HS-5 (cell line): ENCODE measurements at regions not wholly inside any gene's neighbourhood (a gene's known extent, or its start where the extent isn't known, plus 50 kb on each side); places are given as distances from the start of the nearest gene placed in this dataset.
"Not testable (repeated sequence)": the region's sequence is repeated elsewhere in the genome, so short reads cannot be mapped to it uniquely, and the experiment has no call there.

Experiments used
- DNase-seq: peaks from one replicate; pipeline ENCODE4 v3.0.0-alpha.2; 2012; ENCODE audit warnings: low read depth

DNA sequence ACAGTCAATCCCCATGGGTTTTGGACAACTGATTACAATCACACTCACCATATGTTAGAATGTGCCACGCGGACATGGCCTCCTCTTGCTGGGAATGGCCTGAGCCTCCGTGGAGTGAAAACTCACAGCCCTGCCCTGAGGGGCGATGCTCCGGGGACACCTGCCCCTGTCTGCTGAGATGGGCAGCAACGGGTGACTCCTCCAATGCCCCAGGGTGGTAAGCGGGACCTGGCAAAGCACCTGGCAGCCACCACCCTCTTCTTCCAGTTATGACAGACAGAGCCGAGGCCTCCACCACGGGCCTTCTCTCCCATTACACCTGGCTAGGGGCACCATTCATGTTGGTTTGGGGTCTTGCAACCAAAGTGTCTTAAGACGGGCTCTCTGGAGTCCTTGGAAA, 94.9 kb upstream of the COL5A1 start:
- DNase-seq = no peak

DNA sequence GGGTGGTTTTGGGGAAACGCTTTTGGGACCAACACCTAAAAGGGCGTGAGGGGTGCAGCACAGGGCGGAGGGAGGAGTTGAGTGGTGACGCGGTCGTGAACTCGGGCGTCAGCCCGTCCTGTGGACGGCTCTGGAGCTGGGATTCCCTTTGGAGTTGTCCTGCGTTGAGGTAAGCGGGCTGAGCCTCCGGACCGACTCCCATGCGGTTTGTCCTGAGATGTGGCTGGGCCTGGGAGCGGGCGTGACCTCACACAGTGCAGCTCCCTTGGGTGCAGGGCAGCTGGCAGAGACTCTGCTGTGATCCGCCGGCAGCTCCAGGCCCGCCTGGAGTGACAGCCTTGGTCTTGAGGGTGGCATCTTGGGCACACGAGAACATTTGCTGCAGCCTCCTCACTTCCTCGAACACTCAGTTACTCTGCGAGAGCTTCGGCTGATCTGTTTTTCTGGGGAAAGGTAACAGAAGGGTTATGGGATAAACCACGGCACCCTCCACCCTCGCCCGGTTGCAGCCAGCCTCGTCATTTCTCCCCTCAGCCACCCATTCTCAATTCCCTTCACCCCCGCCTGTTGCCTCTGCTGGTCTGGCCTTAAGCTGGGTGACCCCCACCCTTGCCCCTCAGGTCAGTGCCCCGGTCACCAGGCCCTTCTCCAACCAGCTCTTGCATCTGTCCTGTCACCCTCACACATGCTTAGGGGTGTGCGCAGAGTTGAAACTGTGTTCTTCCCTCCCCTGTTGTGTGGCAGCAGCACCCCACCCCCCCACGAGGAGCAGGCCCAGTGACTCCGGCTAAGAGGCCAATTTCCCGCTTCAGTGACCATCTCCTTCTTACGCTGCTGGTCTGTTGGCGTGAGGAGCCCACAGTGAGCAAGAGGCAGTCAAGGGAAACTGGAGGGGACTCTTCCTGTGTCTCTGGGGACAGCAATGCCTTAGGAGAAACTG, 94.2 kb upstream of the COL5A1 start:
- DNase-seq = no peak

DNA sequence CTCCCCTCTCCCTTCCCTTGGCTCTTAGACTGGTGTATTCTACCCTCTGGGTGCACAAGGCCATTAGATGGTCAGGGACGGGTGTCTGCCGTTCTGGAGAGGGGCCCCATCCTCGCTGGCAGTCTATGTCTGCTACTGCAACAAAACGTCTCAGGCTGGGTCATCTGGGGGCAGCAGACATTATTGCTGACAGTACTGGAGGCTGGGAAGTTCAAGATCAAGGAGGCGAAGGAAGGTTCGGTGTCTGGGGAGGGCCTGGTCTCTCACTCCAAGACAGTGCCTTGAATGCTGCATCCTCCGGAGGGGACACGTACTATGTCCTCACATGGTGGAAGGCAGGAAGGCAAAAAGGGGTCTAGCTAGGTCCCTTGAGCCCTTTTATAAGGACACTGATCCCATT, 93.4 kb upstream of the COL5A1 start:
- no peak for DNase-seq

DNA sequence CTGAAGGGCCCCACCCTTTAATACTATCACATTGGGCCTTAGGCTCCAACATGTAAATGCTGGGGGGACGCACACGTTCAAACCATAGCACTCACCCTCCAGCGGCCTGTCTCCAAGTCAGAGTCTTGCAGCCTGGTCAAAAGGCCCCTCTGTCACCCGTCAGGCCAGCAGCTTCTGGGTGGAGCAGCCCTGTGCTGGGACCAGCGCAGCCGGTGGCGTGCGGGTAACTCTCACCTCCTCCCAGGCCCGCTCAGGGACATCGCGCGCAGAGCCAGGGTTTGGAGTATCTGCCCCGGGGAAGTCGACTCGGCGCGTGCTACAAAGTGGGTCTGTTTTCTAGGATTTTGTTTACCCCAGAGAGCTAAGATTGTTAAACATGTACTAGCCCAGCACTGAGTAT, 93.0 kb upstream of the COL5A1 start:
- no peak for DNase-seq

DNA sequence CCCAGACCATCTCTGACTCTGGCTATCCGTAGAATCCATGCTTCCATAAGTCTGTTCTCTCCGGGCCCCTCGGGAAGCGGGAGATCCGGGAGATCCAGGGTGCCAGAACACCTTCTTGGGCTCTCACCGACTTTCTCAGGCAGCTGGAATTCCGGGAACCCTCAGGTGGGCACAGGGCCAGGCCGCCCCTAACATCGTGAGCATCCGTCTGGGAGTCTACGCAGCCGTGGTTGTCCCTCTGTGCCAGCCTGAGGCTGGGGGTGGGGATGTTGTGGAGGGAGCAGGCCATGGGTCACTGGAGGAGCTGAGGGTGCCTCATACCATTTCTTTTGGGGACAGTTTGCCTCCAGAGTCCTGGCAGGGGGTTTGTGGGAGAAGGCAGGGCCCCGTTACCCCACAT, 92.3 kb upstream of the COL5A1 start:
- no peak for DNase-seq

DNA sequence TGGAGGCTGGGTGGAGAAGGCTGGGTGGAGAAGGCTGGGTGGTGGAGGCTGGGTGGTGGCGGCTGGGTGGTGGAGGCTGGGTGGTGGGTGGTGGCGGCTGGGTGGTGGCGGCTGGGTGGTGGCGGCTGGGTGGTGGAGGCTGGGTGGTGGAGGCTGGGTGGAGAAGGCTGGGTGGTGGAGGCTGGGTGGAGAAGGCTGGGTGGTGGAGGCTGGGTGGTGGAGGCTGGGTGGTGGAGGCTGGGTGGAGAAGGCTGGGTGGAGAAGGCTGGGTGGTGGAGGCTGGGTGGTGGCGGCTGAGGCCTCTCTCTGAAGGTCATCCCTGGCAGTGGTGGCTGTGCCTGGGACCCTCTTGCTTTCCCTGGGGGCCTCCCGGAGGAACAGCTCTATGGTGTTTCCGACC, 91.5 kb upstream of the COL5A1 start:
- DNase-seq = not testable (repeated sequence)

DNA sequence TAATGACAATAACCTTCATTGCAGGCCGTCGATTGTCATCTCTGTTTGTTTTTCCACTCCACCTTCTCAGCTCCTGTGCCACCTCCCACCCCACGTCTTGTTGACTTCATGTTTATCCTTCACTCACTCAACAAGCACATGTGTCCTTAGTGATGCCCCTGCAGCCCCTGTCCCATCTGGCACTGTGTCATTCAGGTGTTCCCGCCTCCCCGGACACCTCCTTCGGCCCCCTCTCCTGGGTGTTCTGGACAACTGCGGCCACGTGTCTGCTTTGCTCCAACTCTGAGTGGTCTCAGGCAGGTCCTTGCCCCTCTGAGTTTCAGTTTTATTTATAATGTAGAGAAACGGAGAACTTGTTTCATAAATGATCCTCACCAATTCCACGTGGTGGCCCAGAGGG, 91.0 kb upstream of the COL5A1 start:
- DNase-seq = no peak

DNA sequence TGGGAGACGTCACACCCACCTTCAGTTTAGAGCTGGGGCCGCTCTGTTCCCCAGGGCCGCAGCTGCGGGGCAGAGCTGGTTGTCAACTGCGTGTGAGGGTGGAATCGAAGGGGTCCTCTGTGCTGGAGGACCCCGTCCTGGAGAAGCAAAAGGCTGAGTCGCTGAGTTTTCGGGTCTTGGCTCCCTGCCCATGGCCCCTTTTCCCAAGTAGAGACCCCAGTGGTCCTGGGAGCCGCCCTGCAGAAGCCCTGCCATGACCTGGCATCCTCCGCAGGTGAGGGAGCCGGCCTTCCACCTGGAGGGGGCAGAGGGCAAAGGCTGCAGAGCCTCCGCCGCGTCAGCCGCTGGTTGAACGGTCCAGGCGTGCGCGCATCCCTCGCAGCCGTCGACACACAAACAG, 90.4 kb upstream of the COL5A1 start:
- no peak for DNase-seq

DNA sequence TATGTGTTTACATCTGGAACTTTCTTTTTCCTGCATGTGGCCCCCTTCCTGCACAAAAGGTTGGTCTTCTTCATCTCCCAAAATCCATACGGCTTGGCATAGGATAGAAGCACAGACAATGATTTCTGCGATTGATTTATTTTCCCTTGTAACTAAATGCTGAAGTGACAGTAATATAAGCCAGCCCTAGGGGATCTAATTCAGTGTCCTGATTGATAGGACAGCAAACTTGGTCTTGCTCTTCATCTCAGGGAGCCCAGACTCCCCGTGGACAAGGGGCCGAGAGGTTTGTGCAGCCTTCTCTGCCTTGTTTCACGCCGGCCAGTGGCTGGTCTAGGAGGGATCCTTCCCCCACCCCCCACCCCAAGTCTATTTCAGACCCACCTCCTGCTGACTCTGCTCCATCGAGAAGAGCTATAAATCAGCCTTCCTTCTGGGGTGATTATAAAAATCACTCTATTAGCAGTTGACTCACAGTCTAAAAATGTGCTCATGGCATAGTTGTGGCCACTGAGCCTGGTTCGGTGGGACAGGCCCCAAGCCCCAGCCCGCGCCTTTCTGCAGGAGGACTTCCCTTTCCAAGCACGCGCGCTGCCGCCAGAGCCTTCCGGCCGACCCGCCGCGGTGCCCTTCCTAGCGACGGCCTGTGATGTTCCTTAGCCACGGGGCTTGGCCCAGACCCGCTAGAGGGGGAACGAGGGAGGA, 89.8 kb upstream of the COL5A1 start:
- peak; percentile 51 for DNase-seq

DNA sequence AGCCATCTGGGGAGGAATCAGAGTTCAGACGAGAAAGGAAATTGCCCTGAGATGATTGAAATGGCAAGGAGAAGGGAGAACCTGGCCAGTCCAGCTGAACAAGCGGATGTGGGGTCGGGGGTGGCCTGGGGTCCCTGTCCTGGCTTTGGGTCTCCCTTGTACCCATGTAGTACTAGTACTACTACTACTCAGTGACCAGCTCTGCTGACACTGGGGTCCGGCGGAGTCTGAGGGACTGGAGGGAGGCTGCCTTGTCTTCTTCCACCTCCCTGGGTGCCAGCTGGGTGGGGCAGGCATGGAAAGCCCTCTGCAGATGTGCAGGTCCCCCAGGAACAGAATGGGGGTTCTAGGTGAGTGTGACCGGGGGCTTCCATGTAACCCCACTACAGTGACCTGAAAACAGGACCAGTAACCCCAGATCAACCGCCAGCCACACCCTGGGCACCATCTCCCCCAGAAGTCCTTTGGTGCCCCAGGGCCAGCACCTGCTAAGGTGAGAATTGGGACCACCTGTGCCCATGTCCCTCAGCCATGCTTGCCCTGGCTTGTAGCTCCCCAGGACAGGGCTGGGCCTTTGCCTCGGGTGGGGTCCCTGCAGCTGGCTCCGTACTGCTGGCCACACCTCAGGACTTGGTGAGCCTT, 89.1 kb upstream of the COL5A1 start:
- DNase-seq = no peak

DNA sequence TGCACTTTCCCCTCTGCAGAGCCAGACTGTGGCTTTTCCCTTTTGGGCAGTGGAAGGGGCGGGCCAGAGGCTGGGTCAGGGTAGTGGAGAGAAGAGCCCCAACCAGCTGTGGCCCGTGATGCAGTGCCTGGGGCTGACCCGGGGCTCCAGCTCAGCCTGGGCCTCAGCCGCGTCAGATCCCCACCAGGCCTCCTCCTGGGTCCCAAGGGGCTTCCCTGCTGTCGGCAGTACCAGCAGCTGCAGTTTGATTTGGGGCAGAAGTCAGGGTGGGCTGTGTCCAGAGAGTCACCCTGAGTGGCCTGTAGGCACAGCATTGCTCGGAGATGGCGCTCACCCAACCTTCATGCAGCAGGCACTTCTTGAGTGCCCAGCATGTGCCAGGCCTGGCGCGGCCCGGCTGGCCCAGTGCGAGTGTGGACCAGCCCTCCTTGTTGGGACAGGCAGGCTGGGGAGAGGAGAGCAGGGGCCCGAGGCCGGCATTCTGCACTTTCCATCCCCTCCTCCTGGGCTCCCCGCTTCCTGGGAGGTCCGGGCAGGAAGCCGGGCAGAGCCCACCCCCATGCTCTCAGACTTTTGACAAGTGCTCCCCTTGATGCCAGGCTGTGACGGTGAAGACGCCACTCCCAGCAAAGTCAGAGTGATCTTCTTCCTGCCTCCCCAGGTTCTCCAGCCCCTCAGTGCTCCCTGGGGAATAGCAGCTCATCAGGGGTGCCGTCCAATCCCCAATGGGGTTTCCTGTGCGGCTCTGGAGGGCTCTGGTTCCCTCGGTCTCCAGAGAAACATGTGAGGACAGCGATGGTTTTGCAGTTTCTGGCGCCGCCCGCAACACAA, 88.3 kb upstream of the COL5A1 start:
- DNase-seq = no peak

DNA sequence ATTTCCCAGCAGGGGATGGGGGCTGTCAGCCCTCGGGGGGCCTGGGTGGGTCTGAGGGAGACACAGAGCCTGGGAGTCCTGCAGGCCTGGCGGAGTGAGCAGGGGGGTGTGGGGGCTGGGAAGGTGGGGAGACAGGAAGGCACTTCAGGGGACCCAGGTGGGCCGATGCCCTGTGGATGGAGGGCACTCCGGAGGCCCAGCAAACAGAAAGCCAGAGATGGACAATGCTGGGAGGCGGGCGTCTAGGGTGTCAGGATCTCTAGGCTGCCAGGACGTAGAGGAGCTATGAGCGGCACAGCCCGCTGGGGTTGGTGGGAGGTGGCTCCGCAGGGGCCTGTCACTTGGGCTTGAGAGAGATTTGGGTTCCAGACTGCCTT, 87.6 kb upstream of the COL5A1 start:
- DNase-seq = no peak

DNA sequence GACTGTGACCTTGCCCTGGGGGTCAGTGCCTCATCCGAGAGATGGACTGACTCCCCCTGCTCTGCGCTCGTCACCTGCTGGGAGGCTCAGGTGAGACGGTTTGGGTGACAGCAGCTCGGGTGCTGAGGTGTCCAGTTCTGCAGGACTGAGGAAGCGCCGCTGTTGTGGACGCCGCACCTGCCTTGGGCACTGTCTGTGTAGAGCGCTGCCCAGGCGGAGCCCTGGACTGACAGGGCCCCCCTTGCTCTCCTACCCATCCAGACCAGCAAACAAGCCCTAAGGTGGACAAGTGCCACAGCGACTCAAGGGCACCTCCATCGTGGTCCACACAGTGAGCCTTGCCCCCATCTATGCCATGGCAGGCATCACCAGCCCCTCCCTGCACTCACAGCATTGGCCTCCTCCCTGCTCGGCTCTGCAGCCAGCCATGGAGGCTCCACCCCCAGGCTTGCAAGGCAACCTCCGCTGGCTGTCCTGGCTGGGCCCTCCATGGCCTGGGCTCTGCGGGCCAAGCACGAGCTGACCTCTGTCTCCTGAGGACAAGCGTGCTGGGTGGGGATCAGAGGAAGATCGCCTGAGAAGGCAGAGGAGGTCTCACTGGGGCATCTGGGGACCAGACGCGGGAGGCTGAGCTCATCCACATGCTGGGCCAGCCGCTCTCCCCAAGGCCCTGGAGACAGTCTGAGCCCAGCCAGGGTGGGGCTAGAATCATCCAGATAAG, 87.1 kb upstream of the COL5A1 start:
- DNase-seq = no peak

DNA sequence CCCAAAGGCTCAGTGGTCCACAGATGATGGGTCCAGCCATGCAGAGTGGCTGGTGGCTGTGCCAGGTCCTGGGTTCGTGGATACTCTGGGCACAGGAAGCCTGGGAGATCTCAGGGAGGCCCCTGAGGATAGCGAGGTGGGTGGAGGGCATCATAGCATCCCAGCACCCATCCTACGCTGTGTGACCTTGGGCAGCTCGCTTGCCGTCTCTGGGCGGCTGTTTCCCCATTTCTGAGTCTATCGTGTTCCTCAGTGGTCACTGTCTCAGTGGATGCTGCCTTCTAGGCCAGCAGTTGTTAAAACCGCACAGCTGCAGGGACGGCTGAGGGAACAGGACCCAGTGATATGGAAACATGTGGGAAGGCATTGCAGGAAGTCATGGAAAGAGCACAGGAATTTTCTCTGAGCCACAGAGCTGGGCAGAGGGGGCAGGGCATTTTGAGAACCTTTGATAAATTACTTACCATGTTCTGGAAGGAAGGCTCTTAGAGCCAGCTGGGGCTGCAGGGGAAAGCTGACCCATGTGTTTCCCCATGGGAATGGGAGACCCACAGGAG, 86.4 kb upstream of the COL5A1 start:
- DNase-seq = no peak

DNA sequence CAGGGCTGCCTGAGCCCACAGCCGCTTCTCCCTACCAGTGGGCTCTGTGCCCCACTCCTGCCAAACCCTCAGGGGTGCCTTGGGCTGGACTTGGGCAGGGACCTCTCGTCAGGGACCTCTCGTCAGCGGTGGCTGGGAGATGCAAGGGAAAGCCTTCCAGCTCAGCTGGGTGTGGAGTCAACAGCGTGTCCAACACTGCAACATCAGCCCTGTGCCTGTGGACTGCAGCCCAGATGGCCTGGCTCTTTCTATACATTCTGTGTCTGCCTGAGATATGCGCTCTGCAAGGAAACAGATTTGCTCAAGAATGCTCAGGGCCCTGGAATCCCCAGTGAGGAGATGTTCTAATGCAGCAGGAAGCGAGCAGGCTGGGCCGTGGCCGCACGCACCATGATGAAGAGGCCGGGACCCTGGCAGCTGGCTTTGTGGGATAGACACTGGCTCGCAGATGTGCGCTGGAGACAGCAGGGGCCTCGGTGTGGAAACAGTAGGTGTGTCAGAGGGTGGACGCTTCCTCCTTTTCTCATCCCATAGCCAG, 85.0 kb upstream of the COL5A1 start:
- no peak for DNase-seq

DNA sequence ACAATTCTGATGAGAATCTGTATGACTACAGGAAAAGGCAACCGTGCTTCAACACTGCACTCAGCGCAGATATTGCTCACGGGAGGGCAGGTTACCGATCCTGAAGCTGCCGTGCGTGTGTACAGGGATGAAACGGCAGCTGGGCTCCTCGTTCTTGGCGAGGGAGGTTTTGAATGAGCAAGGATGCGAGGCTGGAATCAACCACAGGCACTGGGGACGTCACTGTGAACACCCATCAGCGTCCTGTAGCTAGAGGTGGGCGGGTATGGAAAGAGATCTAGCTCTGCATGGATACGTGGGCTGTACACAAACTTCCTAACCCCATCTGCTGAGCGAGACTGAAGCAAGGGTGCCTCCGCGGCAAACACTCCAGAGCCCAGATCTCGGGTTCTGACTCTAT, 84.3 kb upstream of the COL5A1 start:
- DNase-seq = no peak

DNA sequence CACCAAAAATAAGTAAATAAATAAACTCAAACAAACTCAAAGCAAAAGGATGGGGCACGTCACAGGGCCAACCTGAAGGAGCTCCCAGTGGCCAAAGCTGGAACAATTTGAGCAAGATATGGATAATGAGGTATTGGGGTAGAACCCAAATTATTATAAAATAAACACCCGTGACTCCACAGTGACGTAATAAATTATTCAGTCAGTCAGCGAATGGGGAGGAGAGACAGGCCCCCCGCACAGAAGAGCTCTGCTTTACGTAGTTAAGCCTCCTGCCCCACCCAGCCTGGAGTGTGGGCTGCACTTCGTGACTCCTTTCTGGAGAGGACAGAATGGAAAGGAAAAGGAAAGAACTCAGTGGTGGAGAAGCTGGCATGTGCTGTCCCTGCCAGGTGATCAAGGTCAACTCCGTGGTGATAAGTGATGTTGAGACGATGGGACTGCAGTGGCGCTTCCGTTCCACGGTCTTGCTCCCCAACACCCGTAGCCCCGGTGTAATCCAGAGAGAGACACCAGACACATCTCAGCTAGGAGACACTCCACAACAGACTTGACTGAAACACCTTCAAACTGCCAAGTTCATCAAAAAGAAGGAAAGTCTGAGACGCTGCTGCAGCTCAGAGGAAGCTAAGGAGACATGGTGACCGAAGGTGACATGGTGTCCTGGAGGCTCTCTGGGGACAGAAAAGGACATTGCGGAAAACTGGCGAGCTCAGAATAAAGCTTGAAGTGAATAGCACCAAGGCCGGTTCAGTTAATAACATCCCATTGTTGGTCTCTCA, 83.3 kb upstream of the COL5A1 start:
- DNase-seq = no peak

DNA sequence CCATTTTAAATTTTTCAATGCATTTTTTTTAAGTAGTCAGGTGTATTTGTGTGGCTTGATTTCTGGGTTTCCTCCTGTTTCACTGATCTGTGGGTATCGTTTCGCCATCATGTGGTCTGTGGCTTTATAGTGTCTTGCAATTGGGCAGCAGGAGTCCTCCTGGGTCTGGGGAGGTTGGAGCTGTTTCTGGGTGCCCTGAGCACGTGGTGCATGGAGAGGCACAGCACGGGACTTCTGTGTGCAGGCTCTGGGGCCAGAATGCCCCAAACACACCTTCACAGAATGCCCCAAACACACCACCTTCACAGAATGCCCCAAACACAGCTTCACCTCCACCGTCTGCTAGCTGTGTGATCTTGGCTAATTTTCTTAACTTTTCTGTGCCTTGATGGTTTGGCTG, 82.6 kb upstream of the COL5A1 start:
- no peak for DNase-seq

DNA sequence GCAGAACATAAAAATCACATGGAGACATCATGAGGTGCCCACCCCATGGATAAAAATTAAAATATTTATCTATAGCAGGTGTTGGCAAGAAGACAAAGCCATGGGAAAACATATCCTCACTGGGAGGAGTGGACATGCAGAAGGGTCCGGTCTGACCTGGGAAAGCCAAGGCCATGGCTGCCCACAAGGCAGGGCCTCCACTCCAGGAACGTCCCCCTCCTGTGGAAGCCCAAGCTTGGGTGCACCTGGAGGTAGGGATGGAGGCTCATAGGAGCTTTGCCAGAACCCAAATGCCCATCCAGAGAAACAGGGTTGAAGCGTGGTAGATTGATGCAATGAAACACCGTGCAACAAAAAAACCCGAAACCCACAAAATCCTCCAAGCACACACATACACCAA, 81.4 kb upstream of the COL5A1 start:
- DNase-seq = no peak

DNA sequence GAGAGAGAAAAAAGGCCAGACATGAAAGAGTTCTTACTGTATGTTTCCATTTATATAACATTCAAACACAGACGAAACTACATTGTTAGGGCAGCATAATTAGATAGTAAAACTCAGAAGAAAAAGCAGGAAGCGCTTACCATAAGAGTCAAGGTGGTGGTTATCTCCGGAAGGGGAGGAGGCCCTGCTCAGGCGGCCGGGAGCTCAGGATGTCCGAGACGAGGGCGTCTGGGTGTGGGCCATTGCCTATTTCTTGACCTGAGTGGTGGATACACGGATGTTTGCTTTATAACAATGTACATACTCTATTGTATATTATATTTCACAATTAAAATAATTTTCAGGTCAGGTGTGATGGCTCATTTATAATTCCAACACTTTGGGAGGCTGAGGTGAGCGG, 80.9 kb upstream of the COL5A1 start:
- no peak for DNase-seq
